Vagina (tissue), 2 donors: ENCODE measurements at regions not wholly inside any gene's neighbourhood (a gene's known extent, or its start where the extent isn't known, plus 50 kb on each side); places are given as distances from the start of the nearest gene placed in this dataset.

Experiments used
- CTCF ChIP-seq, 3 experiments: fragments of 450-650 bp in 2 of 3; fragments of 200-600 bp in 1 of 3; sonication (generic) in 1 of 3; IDR thresholded peaks; one replicate each; pipeline ENCODE4 v1.5.1; 2017 to 2019; ENCODE audit warnings: antibody characterized with exemption in 3 of 3, mild to moderate bottlenecking in 2 of 3, moderate library complexity in 2 of 3
- POLR2AphosphoS5 ChIP-seq, 2 donors: sonication (generic); formaldehyde crosslinking; IDR thresholded peaks; one replicate each; pipeline ENCODE4 v1.9.0; 2017; ENCODE audit warnings: antibody characterized with exemption in 2 of 2, mild to moderate bottlenecking in 2 of 2, low read depth in 1 of 2; ENCODE audit not compliant: insufficient read depth in 1 of 2

- TF ChIP-seq CTCF (IDR thresholded peaks at IDR 0.05), result no peak
- no peak for TF ChIP-seq POLR2AphosphoS5 (IDR thresholded peaks at IDR 0.05; ENCODE audit: insufficient read depth in 1 of 2, low read depth in 1 of 2)
Measured at GRCh38 chr11:103550811-103551210, 441.6 kb downstream of the DYNC2H1 start.
